ENCODE measurements at regions not wholly inside any gene's neighbourhood (a gene's known extent, or its start where the extent isn't known, plus 50 kb on each side); places are given as distances from the start of the nearest gene placed in this dataset.

DNA sequence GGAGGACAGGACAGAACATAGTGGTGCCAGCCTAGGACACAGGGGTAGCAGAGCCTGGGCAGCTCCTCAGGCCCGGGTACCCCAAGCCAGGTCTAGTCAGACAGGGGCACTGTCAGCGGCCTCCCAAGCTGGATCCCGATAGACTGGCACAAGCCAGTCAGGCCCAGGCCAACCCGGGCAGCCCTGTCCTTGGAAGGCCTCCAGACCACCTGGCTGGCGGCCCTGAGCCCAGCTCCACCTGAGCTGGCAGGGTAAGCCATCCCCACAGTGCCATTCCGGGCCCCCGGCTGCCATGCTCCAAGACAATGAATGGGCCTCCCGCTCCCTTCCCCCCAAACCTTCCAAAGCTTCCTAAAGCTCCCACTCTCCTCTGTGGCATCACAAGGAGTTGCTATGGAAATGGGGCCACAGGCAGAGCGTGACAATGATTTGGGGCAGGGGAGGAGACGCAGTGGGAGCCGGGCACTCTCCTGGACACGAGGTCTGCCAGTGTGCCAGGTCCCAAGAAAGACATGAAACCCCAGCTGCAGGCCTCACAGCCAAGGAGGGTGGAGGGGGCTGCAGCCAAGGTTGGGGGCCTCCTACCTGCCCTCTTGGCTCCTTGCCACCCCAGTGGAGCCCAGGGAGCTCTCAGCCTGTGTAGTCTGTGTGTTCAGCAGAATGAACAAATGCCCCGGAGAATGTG lies 165.6 kb upstream of the LINGO1 start:
- no peak for DNase-seq (ENCODE audit: low spot score)
- no peak for FAIRE-seq

DNA sequence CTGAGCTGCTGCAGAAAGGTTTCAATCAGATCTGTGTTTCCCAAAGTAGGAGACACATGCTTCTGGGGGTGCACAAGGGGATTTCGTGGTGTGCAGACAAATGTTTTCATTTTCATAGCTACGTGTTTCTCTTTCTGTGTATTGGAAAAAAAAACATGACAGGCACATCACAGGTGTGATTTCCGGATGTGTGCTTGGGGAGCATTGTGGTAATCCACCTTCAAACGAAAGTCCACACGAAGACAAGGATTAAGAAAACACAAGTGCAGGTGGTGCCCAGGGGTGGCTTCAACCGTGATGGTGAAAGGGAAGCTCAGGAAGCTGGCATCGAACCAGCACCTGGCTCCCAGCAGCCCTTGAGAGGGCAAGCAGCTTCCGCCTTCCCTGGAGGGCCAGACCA lies 164.6 kb upstream of the LINGO1 start:
- FAIRE-seq (no peak), DNase-seq (ENCODE audit: low spot score) (no peak)

DNA sequence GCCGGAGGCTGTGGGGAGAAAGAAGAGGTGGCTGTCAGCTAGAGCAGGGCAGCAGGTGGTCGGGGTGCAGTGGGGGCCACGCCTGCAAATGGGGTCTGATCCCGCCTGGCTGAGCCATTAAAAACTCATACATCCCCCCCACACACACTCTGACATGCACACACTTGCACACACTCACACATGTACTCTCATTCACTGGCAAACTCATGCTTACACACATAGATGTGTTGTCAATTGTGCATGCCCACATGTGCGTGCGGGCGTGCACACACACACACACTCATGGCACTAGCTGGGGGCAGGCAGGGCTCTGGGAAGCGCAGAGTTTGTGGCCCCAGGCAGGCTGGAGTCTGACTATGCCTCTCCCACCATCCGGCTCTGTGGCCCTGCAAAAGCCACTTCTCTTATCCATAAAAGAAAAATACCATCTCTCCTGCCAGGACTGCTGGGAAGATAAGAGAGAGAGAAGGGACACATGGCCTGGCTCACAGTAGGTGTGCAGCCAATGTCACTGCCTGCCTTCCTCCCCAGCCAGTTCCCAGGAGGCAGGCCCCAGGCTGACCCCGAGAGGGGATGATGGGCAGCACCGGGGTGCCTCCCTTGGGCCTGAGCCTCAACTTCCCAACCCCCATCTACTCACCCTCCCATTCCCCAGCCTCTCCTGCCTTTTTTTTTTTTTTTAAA lies 163.5 kb upstream of the LINGO1 start:
- no peak for FAIRE-seq
- no peak for DNase-seq (ENCODE audit: low spot score)

DNA sequence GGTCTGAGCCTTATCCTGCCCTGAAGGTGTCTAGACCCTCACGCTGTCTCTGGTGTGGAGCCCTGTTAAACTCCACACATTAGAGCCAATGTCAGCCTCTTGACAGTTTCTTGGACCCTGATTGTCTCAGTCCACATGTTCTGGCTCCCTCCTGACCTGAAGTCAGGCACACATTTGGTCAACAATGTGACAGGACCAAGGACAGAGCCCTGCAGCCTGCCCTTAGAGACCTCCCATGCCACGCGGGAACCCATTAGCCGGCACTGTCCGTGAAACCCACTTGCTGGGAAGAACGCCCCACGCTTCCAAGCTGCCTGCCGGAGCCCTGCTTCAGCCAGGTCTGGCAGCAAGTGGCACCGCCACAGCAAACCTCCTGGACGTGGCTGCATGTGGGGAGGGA lies 162.7 kb upstream of the LINGO1 start:
- FAIRE-seq (no peak), DNase-seq (ENCODE audit: low spot score) (no peak)

DNA sequence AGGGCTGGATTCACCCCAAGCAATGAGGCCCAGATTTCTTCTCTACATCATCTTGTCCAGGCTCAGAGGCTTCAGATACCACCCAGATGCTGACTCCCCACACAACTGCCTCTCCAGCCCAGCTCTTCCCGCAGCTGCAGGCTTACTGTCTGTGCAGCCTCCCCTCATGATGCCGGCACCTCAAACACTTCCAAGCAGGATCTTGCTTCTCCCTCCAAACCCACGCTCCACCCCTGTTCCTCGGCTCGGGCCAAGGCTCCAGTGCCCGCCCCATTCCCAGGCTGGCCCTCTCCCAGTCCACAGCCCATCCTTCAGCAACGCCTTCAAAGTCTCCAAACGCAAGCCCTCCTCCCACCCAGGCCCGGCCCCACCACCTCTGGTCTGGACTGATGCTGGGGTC lies 159.2 kb upstream of the LINGO1 start:
- FAIRE-seq (no peak), DNase-seq (ENCODE audit: low spot score) (no peak)

DNA sequence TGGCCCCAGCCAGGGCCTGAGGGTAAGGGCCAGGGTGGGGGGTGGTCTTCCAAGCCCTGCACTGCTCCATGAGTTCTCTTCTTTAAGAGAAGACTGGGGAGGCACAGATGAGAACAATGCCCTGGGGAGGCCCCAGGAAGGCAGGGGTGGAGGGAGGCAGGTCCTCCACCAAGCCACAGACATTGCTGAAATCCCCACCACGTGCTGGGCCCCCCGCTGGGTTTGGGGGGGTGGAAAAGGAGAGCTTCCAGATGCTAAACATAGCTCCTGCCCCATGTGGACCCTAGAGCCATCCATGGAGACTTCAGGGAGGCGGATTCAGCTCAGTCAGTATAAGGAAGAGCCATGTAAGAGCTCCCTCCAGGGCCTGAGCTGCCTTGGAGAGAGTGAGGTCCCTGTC lies 157.8 kb upstream of the LINGO1 start:
- DNase-seq (ENCODE audit: low spot score) (no peak), FAIRE-seq (no peak)

DNA sequence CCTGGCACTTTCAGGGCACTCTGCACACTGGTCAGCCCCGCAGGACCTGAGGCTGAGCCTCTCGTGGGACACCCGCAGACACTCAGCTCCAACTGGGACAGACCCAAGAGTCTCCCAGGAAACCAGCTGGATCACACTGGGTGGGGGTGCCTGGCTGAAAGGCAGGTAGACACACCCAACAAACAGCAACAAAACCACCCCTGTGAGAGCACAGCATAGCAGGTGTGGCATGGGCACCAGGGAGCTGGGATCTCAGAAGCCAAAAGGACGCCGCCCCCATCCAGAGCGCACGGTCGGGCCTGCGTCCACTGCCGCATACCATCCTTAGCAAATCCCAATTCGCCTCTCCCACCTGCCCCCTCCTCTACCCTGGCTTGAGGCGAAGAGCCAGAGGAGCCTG lies 154.2 kb upstream of the LINGO1 start:
- DNase-seq (ENCODE audit: low spot score) (no peak), FAIRE-seq (no peak)

DNA sequence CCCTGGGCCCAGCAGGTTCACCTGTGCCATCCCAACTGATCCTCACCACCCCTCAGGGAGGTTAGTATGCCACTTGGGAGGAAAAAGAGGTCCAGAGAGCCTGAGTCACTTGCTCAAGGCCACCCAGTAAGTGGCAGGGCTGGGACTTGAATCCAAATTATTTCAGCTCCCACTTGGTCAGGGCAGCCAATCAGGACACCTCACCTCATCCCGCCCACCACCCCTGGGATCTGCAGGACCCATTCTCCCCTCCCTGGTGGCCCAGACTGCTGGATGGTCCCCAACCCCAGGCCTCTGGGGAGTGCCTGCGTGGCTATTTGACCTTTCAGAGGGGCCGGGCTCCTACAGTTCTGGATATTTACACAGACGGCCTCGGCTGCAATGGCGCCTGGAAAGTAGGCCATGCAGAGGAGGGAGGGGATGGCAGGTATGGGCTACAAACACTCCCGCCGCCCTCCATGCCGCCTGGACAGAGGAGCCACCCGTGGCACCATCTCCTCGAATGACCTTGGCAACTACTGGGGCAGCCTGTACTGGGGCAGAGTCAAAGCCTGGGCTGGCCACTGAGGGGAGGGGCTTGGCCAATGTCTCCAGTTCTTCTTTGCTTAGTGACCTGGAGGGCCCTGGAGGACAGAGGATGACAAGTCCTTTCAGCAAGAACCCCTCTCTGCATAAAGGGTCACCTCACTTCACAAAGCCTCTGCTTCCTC lies 153.6 kb upstream of the LINGO1 start:
- FAIRE-seq (no peak), DNase-seq (ENCODE audit: low spot score) (no peak)

DNA sequence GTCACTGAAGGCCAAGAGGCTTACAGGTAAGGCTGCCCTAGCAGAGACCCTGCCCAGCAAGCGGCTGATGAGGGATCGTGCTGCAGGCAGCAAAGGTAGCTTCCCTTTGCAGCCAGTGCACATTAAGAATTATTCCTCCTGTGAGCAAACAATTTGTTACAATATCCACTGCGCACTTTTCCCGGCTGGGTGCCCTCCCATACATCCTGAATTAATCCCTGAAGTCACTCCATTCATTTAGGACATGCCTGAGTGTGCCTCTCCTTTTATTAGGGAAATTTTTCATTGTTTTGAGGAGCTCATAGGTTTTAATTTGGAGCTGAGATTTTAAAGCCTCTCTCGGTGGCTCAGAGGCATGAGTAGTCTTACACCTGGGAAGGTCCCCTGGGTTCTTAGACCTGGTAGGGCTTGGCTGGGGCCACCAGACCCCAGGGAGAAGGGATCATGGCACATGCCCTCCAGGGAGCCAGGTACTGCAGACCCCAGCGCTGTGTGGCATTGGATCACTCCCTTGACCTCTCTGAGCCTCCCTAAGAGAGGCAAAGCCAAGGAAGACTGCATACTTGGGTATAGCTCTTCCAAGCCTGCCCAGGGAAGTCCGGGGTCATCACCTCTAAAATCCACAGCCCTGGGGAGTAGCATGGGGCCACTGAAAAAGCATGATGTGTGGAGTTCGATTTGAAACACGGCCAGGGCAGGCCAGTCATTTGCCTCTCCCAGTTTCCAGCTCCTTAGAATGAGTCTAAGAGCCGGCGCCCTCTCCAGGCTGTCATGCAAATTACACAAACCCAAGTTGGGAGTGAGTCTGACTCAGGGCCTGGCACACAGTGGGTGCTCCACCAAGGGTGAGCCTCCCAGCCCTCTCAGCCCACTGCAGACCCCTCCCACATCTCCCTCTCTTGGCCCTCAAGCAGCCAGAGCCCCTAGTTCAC lies 151.9 kb upstream of the LINGO1 start:
- FAIRE-seq, result no peak
- DNase-seq (ENCODE audit: low spot score), result peak; percentile 4

DNA sequence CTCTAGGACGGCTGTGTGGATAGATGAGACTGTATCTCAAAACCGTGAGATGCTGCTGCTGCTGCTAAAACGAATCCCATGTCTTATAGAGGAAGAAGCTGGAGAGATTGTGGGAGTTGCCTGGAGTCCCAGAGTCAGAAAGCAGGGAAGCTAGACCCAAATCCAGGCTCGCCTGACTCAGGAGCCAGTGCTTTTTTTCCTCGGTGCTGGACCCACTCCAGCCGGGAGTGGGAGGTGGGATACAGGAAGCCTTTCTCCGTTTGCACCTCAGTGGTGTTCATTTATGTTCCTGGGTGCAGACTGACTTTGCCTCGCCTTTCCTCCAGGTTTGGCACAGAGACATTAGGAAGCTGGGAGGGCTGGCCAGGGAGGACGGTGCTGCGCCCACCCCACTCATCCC lies 150.9 kb upstream of the LINGO1 start:
- FAIRE-seq (no peak), DNase-seq (ENCODE audit: low spot score) (no peak)

DNA sequence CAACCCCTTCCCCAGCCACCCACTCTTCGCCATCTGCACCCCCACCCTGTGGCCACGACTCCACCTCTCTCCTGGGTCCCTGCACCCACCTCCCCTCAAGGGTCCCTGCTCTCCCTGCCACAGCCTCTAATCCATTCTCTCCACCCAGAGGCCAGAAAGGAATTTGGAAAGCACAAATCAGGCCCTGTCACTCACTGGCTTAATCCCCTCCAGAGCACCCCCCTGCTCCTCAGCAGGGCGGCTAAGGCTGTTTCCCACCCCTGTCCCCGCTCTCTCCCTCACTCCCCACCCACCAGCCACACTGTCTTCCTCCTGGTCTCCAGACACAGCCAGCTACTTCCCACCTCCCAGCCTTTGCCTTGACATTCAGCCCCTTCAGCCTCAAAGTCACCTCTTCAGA lies 150.0 kb upstream of the LINGO1 start:
- FAIRE-seq (no peak), DNase-seq (ENCODE audit: low spot score) (no peak)

DNA sequence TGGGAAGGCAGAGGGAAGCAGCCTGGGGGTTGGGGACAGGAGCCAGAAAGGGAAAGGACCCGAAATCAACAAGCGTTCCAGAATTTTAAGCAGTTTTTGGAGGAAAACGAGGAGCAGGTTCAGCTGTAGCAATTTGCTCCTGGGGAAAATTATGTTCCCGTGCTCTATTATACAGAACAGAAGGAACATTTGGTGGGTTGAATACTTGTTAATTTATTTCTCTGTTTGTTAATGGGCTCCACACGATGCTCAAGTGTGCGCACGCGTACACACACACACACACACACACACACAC lies 149.2 kb upstream of the LINGO1 start:
- FAIRE-seq (no peak), DNase-seq (ENCODE audit: low spot score) (no peak)

DNA sequence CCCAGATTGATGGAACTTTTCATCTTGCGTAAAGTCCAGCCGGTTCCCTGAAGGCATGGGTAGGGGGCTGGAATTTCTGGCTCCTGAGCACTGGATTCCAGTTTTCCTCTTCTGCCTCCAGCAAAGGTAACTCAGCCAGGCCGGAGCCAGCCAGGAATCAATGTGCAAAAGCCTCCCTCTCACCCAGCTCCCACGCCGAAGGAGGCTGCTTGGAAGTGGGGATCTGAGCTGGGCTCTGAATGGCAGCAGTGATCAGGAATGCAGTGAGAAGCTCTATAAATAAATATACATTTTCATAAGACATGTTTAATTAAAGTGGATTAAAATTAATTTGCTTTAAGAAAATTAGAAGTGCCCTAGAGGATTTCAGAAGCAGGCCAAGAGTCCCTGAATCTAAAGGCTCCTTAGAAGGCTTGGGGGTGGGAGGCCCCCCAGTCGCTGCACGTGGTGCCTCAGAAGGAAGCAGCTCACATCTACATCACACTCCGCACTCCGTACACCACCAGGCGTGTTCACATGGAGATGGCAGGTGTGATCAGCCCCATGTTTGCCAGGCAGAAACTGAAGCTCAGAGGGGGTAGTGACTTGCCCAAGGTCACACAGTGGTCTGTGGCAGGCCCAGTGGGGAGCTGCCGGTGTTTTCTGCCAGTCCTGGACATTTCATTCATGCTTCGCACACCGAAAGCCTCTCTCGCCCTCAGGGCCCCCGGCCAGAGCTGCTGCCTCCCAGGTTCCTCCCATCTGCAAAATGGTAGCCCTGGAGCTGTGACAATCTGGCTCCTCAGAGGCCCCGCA lies 148.6 kb upstream of the LINGO1 start:
- DNase-seq (ENCODE audit: low spot score), result no peak
- no peak for FAIRE-seq

DNA sequence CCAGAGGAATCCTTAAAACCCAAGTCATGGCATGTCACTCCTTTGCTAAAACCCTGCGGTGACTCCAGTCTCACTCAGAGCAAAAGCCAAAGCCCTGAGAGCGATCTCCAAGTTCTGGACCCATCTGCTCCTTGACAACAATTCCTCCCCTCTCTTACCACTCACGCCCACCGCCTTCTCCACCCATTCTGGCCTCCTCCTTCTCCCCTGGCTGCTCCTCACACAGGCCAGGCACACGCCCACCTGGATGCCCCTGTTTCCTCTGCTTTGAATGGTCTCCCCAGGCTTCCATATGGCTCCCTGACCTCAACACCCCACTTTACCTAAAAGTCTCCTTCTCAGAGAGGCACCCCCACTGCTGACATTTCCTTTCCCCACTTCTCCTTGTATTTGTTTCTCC lies 146.1 kb upstream of the LINGO1 start:
- no peak for DNase-seq (ENCODE audit: low spot score)
- FAIRE-seq, result no peak

DNA sequence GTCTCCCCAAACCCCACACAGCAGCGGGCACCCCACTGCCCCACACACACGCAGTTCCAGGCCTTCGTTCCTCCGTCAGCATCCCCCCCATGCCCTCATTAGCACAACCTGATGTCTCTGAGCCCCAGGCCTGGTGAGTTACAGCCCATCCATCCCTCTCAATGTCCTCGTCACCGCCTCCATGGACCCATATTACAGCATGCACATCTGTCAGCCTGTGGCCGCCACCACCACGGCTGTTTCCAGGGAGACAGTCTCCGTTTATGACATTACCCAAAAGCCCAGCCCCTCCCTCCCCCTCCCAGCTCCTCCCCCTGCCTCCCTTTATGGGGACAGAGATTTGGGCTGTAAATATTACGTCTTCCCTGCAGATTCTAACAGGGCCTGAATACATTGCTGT lies 143.1 kb upstream of the LINGO1 start:
- FAIRE-seq, result no peak
- no peak for DNase-seq (ENCODE audit: low spot score)

DNA sequence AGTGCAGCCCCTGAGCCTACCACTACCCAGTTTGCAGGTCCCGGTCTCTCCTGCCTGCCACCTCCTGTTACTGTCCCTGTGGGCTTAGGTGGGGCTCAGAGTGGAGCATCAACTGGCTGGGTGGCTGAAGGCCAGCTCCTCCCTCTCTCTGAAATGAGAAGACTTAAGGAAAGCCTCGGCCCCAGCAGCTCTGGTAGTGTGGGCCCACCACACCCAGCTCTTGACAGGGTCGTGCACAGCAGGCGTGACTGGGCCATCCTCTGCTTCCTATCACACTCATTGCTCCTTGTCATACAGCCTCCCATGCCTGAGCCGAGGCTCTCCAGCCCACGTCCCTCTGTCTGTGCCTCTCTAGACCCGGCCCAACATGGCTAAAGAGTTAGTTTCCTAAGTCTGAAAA lies 142.7 kb upstream of the LINGO1 start:
- no peak for FAIRE-seq
- DNase-seq (ENCODE audit: low spot score), result no peak

DNA sequence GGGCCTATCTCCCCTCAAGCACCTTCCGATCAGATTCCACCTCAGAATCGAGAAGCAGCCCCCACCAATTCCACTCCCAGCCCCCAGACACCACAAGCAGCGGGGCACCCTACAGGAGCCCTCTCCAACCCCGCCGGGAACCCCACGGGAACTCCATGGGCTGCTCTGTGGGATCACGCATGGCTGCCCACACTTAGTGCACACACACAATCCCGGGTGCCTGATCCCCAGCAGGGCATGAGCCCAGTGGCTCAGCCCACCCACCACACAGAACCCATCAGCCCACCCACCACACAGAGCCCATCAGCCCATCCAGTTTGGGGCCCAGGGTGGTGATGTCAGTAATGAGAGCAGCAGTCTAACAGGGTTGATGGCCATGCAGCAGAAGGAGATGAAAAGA lies 141.6 kb upstream of the LINGO1 start:
- FAIRE-seq, result no peak

DNA sequence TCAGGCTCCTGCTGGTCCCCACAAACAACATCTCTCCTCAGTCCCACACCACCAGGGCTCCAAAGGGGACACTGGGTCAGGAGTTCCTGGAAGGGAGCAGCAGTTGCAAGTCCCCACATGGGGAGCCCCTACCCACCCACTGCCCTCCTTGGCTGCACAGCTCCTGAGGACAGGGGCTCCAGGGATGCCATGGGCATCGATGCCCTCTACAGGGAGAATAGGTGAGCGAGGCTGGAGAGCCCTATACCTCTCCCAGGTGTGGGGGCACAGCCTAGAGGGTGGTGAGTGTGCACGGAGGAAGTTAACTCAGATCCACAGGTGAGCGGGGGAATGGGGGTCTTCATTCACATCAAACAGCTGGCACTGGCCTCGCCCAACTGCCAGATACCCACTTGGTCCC lies 141.2 kb upstream of the LINGO1 start:
- DNase-seq (ENCODE audit: low spot score), result no peak
- no peak for FAIRE-seq

More for the DNA sequence above, 141.6 kb upstream of the LINGO1 start:
- DNase-seq (ENCODE audit: low spot score), result no peak

DNA sequence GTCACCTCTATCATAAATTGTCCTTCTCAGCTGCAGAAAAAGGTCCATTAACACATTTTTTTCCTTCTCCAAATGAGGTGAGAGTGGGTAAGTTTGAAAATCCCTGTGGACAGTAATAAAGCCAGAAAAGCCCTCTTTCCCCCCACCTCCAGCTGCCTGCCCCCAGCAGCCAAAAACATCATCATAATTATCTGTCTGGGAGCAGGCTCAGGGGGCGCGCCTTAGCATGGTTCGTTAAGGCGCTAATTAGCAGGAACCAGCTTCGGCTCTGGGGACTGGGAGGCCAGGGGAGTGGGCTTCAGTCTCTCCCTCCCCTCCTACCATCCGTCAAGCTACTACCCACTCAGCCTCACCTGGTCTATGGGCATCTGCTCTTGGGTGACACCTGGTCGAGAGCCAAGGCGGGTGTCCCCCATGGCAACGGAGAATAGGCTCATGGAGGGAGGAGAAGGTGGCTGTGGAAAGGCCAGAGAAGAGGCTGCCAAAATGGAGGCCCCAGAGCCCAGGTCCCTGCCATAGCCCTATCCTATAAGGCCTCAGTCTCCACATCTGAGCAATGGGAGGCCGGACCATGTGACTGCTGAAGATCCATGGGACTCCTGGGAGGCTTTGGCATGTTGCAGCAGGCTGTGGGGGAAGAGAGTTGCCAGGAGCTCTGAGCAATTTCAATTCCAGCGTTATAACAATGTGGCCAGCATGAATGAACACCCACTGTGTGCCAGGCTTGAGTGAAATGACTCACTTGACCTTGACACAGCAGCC lies 140.1 kb upstream of the LINGO1 start:
- no peak for DNase-seq (ENCODE audit: low spot score)
- FAIRE-seq, result no peak

DNA sequence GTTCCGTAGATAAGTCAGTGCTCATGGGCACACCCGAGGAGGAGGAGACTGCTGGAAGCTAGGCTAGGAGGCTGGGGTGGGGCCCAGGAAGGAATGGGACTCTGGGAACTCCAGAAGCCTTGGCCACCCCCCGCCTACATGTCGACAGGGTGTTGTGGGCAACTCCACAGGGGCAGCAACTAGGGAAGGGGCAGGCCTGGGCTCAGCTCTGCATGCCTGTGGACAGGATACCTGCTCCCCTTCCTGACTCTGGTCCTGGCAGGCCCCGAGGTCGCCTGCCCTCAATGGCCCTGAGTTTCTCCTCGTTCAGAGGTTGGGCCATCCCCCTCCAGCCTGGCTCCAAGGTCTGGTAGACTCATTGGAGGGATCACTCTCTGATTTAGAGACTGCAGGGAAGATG lies 138.9 kb upstream of the LINGO1 start:
- no peak for FAIRE-seq
- DNase-seq (ENCODE audit: low spot score), result no peak

Data from RCC 7860 (cell line).